ENCODE measurements at regions not wholly inside any gene's neighbourhood (a gene's known extent, or its start where the extent isn't known, plus 50 kb on each side); places are given as distances from the start of the nearest gene placed in this dataset.

DNA sequence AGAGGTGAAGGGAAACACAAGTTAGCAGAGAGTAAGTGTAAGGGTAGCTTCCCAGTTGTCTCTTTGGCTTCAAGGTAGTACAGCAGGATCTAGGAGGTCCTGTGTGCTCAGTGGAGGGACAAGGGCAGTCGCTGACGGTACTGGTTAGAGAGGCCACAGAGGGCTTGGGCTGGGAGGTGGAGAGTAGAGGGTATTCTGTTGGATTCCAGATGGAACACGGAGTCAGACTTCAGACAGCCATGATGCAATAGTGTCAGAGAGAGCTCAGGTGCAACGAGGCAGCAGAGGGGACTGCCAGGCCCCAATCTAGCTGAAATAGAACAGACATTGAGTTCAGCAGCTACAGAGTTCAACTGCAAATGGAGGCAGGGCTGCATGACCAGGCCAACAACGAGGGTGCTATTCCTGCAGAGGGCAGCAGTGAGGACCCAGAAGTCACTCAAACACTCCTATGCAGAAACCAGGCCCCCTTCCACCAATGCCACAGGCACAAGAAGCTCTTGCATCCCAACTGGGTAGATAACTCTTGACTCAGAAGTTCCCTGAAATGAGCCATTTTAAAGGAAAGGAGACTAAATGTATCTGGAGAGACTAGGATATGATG is 325.0 kb upstream of the ESRRG start:
- TF ChIP-seq TAF1 (IDR thresholded peaks at IDR 0.05; ENCODE audit: borderline replicate concordance, insufficient read depth, low read length) (no peak), FOXP2 (optimal IDR thresholded peaks at IDR 0.05; ENCODE audit: borderline replicate concordance, extremely low read depth, extremely low read length, insufficient read depth) (no peak), POLR2AphosphoS5 (IDR thresholded peaks at IDR 0.05; ENCODE audit: low read depth, low read length) (no peak), SIN3A (IDR thresholded peaks at IDR 0.05; ENCODE audit: borderline replicate concordance, insufficient read depth, low read length) (no peak)
- TF ChIP-seq, protein P1, sequence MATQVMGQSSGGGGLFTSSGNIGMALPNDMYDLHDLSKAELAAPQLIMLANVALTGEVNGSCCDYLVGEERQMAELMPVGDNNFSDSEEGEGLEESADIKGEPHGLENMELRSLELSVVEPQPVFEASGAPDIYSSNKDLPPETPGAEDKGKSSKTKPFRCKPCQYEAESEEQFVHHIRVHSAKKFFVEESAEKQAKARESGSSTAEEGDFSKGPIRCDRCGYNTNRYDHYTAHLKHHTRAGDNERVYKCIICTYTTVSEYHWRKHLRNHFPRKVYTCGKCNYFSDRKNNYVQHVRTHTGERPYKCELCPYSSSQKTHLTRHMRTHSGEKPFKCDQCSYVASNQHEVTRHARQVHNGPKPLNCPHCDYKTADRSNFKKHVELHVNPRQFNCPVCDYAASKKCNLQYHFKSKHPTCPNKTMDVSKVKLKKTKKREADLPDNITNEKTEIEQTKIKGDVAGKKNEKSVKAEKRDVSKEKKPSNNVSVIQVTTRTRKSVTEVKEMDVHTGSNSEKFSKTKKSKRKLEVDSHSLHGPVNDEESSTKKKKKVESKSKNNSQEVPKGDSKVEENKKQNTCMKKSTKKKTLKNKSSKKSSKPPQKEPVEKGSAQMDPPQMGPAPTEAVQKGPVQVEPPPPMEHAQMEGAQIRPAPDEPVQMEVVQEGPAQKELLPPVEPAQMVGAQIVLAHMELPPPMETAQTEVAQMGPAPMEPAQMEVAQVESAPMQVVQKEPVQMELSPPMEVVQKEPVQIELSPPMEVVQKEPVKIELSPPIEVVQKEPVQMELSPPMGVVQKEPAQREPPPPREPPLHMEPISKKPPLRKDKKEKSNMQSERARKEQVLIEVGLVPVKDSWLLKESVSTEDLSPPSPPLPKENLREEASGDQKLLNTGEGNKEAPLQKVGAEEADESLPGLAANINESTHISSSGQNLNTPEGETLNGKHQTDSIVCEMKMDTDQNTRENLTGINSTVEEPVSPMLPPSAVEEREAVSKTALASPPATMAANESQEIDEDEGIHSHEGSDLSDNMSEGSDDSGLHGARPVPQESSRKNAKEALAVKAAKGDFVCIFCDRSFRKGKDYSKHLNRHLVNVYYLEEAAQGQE (IDR thresholded peaks at IDR 0.05; ENCODE audit: insufficient read depth in 1 of 2, low read depth in 2 of 2, low read length in 2 of 2), result no peak

DNA sequence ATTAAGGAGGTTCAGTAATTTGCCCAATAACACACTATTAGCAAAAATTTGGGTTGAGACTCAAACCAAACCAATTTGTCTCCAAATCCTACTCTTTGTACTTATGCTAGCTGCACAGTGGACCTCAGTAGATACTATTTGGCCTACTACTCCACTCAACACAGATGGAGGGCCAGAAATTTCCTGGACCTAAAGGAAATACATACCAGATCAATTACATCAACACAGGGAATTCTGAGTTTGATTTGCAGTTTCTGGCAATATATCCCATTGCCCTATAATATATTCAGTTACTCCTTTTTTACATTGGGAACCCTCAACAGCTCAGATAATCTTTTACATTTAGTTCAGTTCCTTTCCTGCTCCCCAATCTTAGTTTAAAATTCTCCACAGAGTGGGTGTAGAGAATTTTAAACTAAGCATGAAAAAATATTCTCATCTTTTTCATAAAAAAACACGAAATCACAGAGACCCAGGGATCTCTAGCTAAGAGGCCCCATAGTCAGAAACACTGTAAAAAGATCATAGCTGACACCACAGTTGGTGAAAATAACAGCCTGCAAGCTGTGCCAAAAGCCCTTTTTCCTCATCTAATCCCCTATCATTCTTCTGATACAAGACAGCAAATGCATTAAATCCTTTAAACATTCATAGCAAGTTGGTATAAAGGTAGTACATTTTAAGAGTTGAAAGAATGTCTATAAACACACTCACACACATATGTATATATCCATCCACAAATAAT is 317.7 kb upstream of the ESRRG start:
- TF ChIP-seq FOXP2 (optimal IDR thresholded peaks at IDR 0.05; ENCODE audit: borderline replicate concordance, extremely low read depth, extremely low read length, insufficient read depth) (no peak), SIN3A (IDR thresholded peaks at IDR 0.05; ENCODE audit: borderline replicate concordance, insufficient read depth, low read length) (no peak), TAF1 (IDR thresholded peaks at IDR 0.05; ENCODE audit: borderline replicate concordance, insufficient read depth, low read length) (no peak), POLR2AphosphoS5 (IDR thresholded peaks at IDR 0.05; ENCODE audit: low read depth, low read length) (no peak)
- TF ChIP-seq, protein P1 (IDR thresholded peaks at IDR 0.05; ENCODE audit: insufficient read depth in 1 of 2, low read depth in 2 of 2, low read length in 2 of 2), result no peak

DNA sequence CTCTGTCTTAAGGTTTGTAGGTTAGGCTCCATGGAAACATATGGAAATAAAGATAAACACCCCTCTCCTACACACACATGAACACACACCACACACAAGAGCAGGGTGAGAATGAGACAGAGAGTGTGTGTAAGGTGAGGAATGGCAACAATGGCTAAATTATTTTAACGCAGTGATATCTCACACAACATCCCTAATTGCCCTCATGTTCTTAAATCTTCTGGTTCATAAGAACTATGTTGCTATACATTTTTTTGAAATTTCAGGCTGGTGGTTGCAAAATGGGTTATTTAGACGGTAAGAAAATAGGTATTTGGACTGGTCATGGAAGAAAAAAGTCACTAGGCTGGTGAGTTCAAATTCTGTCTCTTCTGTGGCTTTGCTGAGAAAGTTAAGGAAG is 316.7 kb upstream of the ESRRG start:
- no peak for TF ChIP-seq SIN3A (IDR thresholded peaks at IDR 0.05; ENCODE audit: borderline replicate concordance, insufficient read depth, low read length)
- TF ChIP-seq, protein P1 (IDR thresholded peaks at IDR 0.05; ENCODE audit: insufficient read depth in 1 of 2, low read depth in 2 of 2, low read length in 2 of 2), result no peak
- TF ChIP-seq FOXP2 (optimal IDR thresholded peaks at IDR 0.05; ENCODE audit: borderline replicate concordance, extremely low read depth, extremely low read length, insufficient read depth), result no peak

DNA sequence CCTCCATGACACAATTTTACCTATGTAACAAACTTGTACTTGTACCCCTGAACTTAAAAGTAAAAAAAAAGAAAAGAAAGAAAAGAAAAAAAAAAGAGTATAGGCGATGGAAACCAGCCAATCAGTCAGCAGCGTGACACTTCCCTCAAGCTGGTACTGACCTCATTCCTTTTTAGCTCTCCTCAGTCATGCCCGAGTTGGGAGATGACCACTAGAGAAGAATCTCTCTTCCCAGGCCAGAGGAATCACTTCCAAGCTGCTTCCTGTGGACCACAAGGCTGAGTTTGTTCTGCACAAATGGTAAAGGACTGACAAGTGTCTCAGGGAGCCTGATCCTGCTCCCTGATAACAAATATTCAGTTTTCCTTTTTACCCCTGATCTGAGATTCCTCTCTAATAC is 313.5 kb upstream of the ESRRG start:
- TF ChIP-seq FOXP2 (optimal IDR thresholded peaks at IDR 0.05; ENCODE audit: borderline replicate concordance, extremely low read depth, extremely low read length, insufficient read depth), result no peak
- no peak for TF ChIP-seq POLR2AphosphoS5 (IDR thresholded peaks at IDR 0.05; ENCODE audit: low read depth, low read length)
- TF ChIP-seq, protein P1 (IDR thresholded peaks at IDR 0.05; ENCODE audit: insufficient read depth in 1 of 2, low read depth in 2 of 2, low read length in 2 of 2), result no peak

Data from PFSK-1 (cell line).